A172 (cell line): ENCODE measurements at regions not wholly inside any gene's neighbourhood (a gene's known extent, or its start where the extent isn't known, plus 50 kb on each side); places are given as distances from the start of the nearest gene placed in this dataset.
A peak's percentile ranks its signal among the peaks of the same experiment; 100 is the strongest.

Experiments
- DNase-seq: peaks from one replicate; pipeline ENCODE4 v3.0.0-alpha.2; 2015; ENCODE audit warnings: low spot score

- DNase-seq, result no peak
Measured at GRCh38 chr2:45301307-45302277, 292.3 kb upstream of the SIX2 start.

GRCh38 chr2:45300026-45300750, 290.9 kb upstream of the SIX2 start:
- no peak for DNase-seq

DNA sequence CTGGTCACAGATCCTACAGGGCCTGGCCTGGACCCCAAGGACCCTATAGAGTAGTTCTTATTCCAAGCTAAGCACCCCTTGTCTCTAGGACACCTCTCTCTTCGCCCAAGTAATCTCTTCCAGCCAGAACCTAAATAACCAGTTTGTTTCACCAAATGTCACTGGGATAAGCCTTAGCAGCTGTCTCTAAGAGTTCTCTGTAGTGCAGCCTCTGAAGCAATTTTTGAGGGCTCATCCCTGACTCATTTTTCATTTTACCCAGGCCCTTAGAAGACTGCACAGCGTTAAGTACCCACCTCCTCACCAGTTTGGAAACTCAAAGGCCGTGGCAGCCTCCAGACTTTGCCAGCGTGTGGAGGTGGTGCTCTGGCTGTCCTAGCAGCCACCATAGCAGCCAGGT, 290.1 kb upstream of the SIX2 start:
- no peak for DNase-seq

- DNase-seq, result no peak
Measured at GRCh38 chr2:45293182-45293581, 283.9 kb upstream of the SIX2 start.

DNA sequence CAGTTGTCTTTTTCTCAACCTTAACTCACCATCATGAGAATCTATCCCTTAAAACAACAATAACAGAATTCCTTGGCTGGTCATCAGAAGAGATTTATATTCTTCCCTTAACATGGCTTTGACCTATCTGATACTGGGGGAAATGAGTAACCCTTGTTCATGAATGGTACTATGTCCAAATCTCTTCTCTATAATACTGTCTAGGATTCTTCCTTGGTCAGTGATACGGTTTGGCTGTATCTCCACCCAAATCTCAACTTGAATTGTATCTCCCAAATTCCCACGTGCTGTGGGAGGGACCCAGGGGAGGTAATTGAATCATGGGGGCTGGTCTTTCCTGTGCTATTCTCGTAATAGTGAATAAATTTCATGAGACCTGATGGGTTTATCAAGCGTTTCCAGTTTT, 282.0 kb upstream of the SIX2 start:
- peak; percentile 27 for DNase-seq

DNA sequence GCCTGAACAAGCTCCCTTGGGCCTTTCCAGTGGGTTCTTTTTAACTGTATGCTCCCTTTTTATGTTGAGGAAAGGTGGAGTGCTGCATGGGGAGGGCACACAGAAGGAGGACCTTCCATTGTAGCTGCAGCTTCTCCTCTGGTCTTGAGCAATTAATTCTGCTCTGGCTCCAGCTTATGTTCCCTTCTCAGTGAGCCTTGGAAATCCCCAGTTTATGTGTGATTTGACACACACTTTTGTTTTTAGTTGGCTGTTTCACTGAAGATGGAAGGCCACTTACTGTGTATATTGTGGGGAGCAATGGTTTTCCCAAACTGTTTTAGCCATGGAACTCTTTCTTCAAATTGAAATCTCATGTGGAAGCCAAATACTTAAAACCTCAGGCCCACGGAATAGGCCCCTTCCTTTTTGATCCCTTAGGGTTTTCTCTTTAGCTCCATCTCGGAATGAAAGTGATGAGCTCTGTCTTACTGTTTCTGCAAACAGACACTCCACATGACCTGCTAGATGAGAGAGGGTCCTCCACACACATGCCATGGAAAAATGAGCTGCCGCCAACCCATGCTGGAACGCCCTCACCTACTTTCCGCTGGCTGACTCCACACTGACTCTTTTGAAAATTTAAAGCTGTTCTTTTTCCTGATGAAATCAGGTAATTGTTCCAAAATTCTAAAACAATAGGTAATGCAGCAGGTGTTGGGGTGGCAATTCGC, 280.9 kb upstream of the SIX2 start:
- DNase-seq, result no peak

DNA sequence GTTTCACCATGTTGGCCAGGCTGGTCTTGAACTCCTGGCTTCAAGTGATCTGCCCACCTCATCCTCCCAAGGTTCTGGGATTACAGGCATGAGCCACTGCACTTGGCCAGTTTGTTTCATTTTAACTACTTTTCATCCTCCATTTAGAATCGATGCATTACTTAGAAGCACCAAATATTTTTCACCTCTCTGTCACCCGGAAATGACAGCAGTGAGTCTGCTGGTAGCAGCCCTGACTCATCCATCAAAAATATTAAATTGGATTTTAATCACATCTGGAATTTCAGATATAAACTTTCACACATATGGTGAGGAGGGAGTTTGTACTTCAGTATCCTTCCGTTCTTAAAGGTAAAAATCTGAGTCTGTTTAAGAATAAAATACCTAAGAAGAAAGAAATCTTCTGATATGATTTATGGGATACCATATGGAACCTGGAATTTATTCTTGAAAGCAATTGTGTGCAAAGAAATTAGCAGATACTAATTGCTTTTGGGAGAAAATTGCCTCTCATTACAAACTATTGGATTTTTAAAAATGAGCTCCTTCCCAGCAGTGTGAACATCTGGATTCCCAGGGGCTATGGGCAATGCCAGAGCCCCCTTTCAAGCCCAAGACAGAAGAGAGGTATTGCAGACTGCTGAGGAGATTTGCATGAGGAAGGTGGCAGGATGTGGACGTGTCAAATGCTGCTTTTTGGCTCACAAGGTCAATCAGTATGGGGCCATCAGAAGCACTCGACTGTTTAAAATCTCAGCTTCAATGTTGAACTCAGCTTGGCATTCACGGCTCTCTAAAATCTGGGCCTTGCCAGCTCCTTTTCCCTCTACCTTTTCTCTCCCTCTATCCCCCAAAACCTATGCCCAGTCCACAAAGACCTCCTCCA, 279.5 kb upstream of the SIX2 start:
- peak; percentile 65 for DNase-seq

GRCh38 chr2:45287045-45287444, 277.8 kb upstream of the SIX2 start:
- DNase-seq, result no peak

DNA sequence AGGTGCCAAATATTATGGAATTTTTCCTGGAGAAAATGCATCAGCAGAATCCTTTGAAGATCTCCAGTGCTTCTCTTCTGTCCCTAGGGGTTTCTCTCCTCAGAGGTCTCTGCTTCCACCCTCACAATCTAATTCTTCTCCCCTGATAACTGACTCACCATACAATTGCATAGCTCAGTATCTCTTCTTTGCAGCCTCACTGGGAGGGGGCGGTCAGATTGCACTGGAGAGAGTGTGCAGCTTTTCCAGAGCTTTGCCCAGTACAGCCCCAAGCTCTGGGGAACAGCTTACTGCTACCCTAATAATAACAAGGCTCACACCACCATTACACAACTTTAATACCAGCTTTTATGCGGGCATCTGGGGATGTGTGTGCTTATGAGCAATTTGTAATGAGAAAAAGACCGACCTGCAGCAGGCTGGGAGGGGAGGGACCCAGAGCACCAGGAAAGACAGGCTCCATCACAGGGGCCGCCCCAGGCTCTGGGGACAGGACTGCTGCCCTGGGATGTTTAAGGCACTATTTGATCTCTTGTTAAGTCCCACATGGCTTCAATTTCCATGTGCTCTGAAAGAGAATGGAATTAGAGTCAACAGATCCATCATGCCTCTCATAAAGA, 276.6 kb upstream of the SIX2 start:
- no peak for DNase-seq

GRCh38 chr2:45285311-45285710, 276.1 kb upstream of the SIX2 start:
- DNase-seq, result no peak

GRCh38 chr2:45284621-45284995, 275.4 kb upstream of the SIX2 start:
- DNase-seq, result no peak

- DNase-seq, result peak; percentile 74
Measured at GRCh38 chr2:45283764-45284620, 274.7 kb upstream of the SIX2 start.

DNA sequence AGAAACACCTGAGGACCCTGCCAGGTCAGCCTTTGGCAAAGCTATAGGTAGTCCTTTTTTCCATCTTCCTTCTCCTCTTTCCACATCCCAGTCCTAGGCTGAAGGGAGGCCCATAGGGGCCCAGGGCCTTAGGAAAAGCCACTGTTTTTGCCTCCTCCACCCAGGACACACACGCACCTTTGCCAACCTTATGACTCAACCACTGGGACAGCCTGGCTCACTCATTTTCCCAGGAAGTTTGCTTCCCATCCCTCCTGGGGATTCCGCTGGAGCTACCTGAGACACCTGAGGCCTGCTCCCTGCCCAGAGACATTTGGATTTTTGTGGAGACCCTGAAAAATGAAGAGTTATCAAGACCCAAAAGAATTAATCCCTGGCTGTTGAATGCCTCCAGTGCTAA, 273.4 kb upstream of the SIX2 start:
- peak; percentile 28 for DNase-seq

GRCh38 chr2:45281311-45281710, 272.1 kb upstream of the SIX2 start:
- DNase-seq, result no peak

GRCh38 chr2:45280794-45281193, 271.5 kb upstream of the SIX2 start:
- DNase-seq, result no peak

DNA sequence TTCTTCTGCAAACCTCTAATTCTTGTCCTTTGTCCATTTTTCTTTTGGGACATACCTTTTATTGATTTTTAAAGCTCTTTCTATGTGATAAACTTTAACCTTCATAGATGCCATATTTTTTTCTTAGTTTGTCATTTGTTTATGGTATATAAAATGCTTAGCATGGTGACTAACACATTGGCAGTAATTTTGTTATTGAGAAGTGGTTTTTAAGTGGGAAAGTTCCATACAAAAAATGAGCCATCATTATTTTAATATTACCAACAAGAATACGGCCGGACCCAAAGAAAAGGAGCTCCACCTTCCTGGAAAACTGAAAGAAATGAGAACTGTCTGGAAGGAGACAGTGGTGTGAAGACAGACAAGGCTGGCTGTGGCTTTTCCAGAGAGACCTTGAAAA, 270.1 kb upstream of the SIX2 start:
- no peak for DNase-seq

GRCh38 chr2:45278365-45279078, 269.3 kb upstream of the SIX2 start:
- DNase-seq, result no peak

- peak; percentile 65 for DNase-seq
Measured at GRCh38 chr2:45276914-45277313, 267.7 kb upstream of the SIX2 start.

DNA sequence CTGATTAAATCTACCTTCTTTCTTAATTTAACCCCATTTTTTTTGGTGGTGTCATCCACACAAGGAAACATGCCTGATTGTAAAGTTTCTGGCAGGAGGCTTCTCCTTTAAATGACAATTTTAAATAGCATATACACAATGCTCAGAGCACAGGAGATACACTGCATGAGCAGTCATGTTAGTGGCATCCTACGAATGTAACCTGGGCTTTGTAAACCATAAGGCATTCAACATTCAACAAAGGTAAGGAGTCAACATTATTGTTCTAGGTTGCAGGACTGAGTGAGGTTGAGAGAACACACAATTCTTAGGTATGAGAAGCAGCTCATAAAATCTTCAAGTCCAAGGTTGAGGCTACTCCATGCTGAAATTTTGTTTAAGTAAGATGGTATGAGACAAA, 266.6 kb upstream of the SIX2 start:
- DNase-seq, result no peak
